Vagina (tissue), 2 donors: ENCODE measurements at regions not wholly inside any gene's neighbourhood (a gene's known extent, or its start where the extent isn't known, plus 50 kb on each side); places are given as distances from the start of the nearest gene placed in this dataset.

Experiments used
- DNase-seq, 2 donors: peaks; one replicate each; pipeline ENCODE4 v3.0.0-alpha.2; 2017; ENCODE audit errors: extremely low spot score in 2 of 2
- H3K27ac ChIP-seq: fragments of 200-600 bp; sonication (generic); one replicate; pipeline ENCODE4 v1.5.1; 2019
- H3K27me3 ChIP-seq: fragments of 200-600 bp; sonication (generic); one replicate; pipeline ENCODE4 v1.5.1; 2019
- H3K36me3 ChIP-seq, 2 donors: fragments of 200-600 bp; sonication (generic); one replicate each; pipeline ENCODE4 v1.5.1; 2017 to 2019
- H3K4me1 ChIP-seq: fragments of 200-600 bp; sonication (generic); one replicate; pipeline ENCODE4 v1.5.1; 2019
- H3K4me3 ChIP-seq, 2 donors: fragments of 200-600 bp; sonication (generic); 1 replicate in 1 of 2; 2 replicates in 1 of 2; pipeline ENCODE4 v1.5.1; 2016 to 2019
- H3K9me3 ChIP-seq: fragments of 200-600 bp; sonication (generic); one replicate; pipeline ENCODE4 v1.5.1; 2019
- POLR2A ChIP-seq, 2 donors: fragments of 450-650 bp; IDR thresholded peaks; one replicate each; pipeline ENCODE4 v1.6.1; 2017; ENCODE audit warnings: antibody characterized with exemption in 2 of 2, mild to moderate bottlenecking in 2 of 2, moderate library complexity in 2 of 2
- POLR2AphosphoS5 ChIP-seq, 2 donors: sonication (generic); formaldehyde crosslinking; IDR thresholded peaks; one replicate each; pipeline ENCODE4 v1.9.0; 2017; ENCODE audit warnings: antibody characterized with exemption in 2 of 2, mild to moderate bottlenecking in 2 of 2, low read depth in 1 of 2; ENCODE audit not compliant: insufficient read depth in 1 of 2
- intact Hi-C: fragments of 100-400 bp; cut with DNase I; formaldehyde crosslinking; loops from one replicate; pipeline ENCODE4 v1.15.1; 2023
- TF ChIP-seq, protein P1 (sequence below), 3 experiments: fragments of 450-650 bp in 2 of 3; fragments of 200-600 bp in 1 of 3; sonication (generic) in 1 of 3; IDR thresholded peaks; one replicate each; pipeline ENCODE4 v1.5.1; 2017 to 2019; ENCODE audit warnings: antibody characterized with exemption in 3 of 3, mild to moderate bottlenecking in 2 of 3, moderate library complexity in 2 of 3

GRCh38 chr2:147294825-147295392 lies 549.9 kb upstream of the ACVR2A start:
- H3K27me3 ChIP-seq = no peaks in the 10 kb centered on the region
- intact Hi-C loops = no loop called here
- no peak for TF ChIP-seq POLR2AphosphoS5 (IDR thresholded peaks at IDR 0.05; ENCODE audit: insufficient read depth in 1 of 2, low read depth in 1 of 2)
- no peak for TF ChIP-seq POLR2A (IDR thresholded peaks at IDR 0.05)
- TF ChIP-seq, protein P1, sequence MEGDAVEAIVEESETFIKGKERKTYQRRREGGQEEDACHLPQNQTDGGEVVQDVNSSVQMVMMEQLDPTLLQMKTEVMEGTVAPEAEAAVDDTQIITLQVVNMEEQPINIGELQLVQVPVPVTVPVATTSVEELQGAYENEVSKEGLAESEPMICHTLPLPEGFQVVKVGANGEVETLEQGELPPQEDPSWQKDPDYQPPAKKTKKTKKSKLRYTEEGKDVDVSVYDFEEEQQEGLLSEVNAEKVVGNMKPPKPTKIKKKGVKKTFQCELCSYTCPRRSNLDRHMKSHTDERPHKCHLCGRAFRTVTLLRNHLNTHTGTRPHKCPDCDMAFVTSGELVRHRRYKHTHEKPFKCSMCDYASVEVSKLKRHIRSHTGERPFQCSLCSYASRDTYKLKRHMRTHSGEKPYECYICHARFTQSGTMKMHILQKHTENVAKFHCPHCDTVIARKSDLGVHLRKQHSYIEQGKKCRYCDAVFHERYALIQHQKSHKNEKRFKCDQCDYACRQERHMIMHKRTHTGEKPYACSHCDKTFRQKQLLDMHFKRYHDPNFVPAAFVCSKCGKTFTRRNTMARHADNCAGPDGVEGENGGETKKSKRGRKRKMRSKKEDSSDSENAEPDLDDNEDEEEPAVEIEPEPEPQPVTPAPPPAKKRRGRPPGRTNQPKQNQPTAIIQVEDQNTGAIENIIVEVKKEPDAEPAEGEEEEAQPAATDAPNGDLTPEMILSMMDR (IDR thresholded peaks at IDR 0.05) = no peak

DNA sequence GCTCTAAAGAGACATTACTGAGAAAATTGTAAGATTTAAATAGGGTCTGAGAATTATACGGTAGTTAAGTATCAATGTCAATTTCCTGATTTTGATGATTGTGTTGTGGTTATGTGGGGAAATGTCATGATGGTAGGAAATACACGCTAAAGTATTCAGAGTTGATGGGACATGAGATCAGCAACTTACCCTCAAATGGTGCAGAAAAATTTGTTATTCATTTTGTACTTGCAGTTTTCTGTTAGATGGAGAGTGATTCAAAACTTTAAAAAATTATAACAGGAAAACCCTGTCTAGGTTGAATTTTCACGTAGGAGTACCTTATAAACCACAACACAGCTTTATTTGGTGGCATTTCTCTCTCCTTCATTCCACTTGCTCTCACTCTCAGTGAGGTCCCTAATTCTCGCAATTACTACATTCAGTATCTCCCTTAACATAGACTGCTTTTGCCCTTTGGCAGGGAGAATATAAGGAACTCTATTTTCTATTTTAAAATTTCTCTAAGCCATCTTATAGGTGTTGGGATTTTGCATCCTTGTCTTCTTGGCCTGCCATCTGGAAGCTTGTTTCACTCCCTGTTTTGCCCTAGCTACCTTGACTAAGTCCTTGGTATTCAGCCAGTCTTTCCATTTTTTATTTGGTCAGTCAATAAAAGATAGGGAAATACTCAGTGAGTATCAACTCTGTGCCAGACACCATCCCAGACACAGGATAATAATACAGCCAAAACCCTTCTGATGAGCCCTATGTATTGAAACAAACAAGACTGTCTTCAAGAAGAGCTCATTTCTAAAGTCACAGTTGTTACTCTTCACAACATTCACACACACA lies 550.6 kb upstream of the ACVR2A start:
- H3K27me3 ChIP-seq = no peaks in the 10 kb centered on the region
- H3K27ac ChIP-seq = no peak overlapping the region
- intact Hi-C loops = no loop called here
- H3K4me1 ChIP-seq = peaks cover 6% of the 10 kb centered on the region
- H3K36me3 ChIP-seq = no peaks in the 10 kb centered on the region
- no peak for DNase-seq
- TF ChIP-seq, protein P1 (IDR thresholded peaks at IDR 0.05) = no peak
- TF ChIP-seq POLR2AphosphoS5 (IDR thresholded peaks at IDR 0.05; ENCODE audit: insufficient read depth in 1 of 2, low read depth in 1 of 2) (no peak), POLR2A (IDR thresholded peaks at IDR 0.05) (no peak)
- H3K9me3 ChIP-seq = no peaks in the 10 kb centered on the region
- no peak overlapping the region for H3K4me3 ChIP-seq

More at GRCh38 chr2:147294825-147295392, 549.9 kb upstream of the ACVR2A start:
- Histone ChIP-seq H3K4me3 (no peak overlapping the region), H3K9me3 (no peaks in the 10 kb centered on the region), H3K4me1 (peaks cover 6% of the 10 kb centered on the region), H3K36me3 (no peaks in the 10 kb centered on the region), H3K27ac (no peak overlapping the region)
- DNase-seq = no peak

DNA sequence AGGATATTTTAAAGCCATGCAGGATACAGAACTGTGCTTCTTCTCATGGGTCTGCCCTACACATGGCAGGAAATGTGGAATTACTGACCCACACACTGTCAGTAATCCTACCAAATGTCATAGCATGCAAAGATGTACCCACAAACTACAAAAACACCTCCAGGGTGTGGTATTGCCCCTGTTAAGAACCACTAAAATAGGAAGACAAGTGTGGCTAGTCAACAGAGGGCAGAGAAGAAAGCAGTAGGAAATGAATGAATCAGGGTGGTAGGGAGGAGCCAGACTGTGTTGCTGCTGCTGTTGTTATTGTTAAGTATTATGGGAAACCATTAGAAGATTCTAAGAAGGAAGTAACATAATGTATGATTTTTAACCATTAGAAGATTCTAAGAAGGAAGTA lies 556.7 kb upstream of the ACVR2A start:
- H3K4me3 ChIP-seq = no peak overlapping the region
- H3K4me1 ChIP-seq = no peaks in the 10 kb centered on the region
- no peak overlapping the region for H3K27ac ChIP-seq
- TF ChIP-seq, protein P1 (IDR thresholded peaks at IDR 0.05) = no peak
- TF ChIP-seq POLR2AphosphoS5 (IDR thresholded peaks at IDR 0.05; ENCODE audit: insufficient read depth in 1 of 2, low read depth in 1 of 2) (no peak), POLR2A (IDR thresholded peaks at IDR 0.05) (no peak)
- no peaks in the 10 kb centered on the region for H3K27me3 ChIP-seq
- DNase-seq = no peak
- intact Hi-C loops = no loop called here
- no peaks in the 10 kb centered on the region for H3K36me3 ChIP-seq
- no peaks in the 10 kb centered on the region for H3K9me3 ChIP-seq

DNA sequence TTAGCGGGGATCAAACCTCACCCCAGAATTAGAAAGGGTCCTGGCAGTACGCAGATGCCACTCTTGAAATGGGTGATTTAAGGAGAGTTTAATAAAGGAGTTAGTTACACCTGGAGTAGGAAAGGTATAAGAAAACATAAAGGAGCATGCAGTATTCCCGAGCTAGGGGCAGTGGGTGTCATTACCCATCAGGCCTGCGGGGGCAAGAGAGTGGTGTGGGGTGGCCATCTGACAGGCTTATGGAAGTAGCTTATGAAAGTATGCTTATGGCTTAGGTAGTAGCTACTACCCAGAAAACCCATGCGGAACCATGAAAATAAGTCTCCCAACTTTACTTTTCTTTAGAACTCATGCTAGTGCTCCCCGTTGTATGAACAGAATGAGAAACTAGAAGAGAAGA lies 568.9 kb upstream of the ACVR2A start:
- H3K27ac ChIP-seq = no peak overlapping the region
- no peak for TF ChIP-seq POLR2A (IDR thresholded peaks at IDR 0.05)
- no peak for TF ChIP-seq POLR2AphosphoS5 (IDR thresholded peaks at IDR 0.05; ENCODE audit: insufficient read depth in 1 of 2, low read depth in 1 of 2)
- TF ChIP-seq, protein P1 (IDR thresholded peaks at IDR 0.05) = no peak
- H3K4me1 ChIP-seq = no peaks in the 10 kb centered on the region
- DNase-seq = no peak
- no peaks in the 10 kb centered on the region for H3K9me3 ChIP-seq
- H3K4me3 ChIP-seq = no peak overlapping the region
- intact Hi-C loops = no loop called here
- H3K27me3 ChIP-seq = no peaks in the 10 kb centered on the region
- H3K36me3 ChIP-seq = no peaks in the 10 kb centered on the region

GRCh38 chr2:147273628-147274027 lies 571.2 kb upstream of the ACVR2A start:
- no peaks in the 10 kb centered on the region for H3K36me3 ChIP-seq
- no peaks in the 10 kb centered on the region for H3K27me3 ChIP-seq
- no peak overlapping the region for H3K4me3 ChIP-seq
- no peak for DNase-seq
- no peaks in the 10 kb centered on the region for H3K4me1 ChIP-seq
- intact Hi-C loops = no loop called here
- no peak for TF ChIP-seq POLR2AphosphoS5 (IDR thresholded peaks at IDR 0.05; ENCODE audit: insufficient read depth in 1 of 2, low read depth in 1 of 2)
- no peak for TF ChIP-seq POLR2A (IDR thresholded peaks at IDR 0.05)
- TF ChIP-seq, protein P1 (IDR thresholded peaks at IDR 0.05) = no peak
- peaks cover 9% of the 10 kb centered on the region for H3K9me3 ChIP-seq
- no peak overlapping the region for H3K27ac ChIP-seq
